HepG2 (cell line): ENCODE measurements at regions not wholly inside any gene's neighbourhood (a gene's known extent, or its start where the extent isn't known, plus 50 kb on each side); places are given as distances from the start of the nearest gene placed in this dataset.

ENCODE experiments used
- CTCF ChIP-seq: sonication (generic); formaldehyde crosslinking; IDR thresholded peaks from 2 replicates; pipeline ENCODE4 v1.5.0; 2020; ENCODE audit warnings: mild to moderate bottlenecking, missing genetic modification reagents, moderate library complexity
- DR1 ChIP-seq: sonication (generic); formaldehyde crosslinking; IDR thresholded peaks from 2 replicates; pipeline ENCODE4 v1.8.0; 2021; ENCODE audit warnings: mild to moderate bottlenecking, missing genetic modification reagents, inconsistent platforms
- MAFK ChIP-seq, 2 experiments: IDR thresholded peaks in 1 of 2; conservative IDR thresholded peaks in 1 of 2; 2 replicates each; pipeline ENCODE4 v1.6.1; 2011; ENCODE audit warnings: improper control_type of control experiment in 2 of 2, low read length in 2 of 2
- REST ChIP-seq, 2 experiments: IDR thresholded peaks; 2 replicates each; pipeline ENCODE4 v1.6.1; 2011 to 2012; ENCODE audit warnings: low read length in 2 of 2, borderline replicate concordance in 1 of 2, low read depth in 1 of 2, mild to moderate bottlenecking in 1 of 2, moderate library complexity in 1 of 2
- ZSCAN30 ChIP-seq: sonication (generic); formaldehyde crosslinking; IDR thresholded peaks from 2 replicates; pipeline ENCODE4 v1.5.0; 2020; ENCODE audit warnings: mild to moderate bottlenecking, missing genetic modification reagents

GRCh38 chr4:185892165-185892564 is 80.2 kb upstream of the SORBS2 start:
- TF ChIP-seq DR1 (no peak), MAFK (conservative IDR thresholded peaks at IDR 0.05 in 1 of 2, IDR thresholded peaks at IDR 0.05 in 1 of 2; ENCODE audit: low read length in 2 of 2) (no peak), REST (IDR thresholded peaks at IDR 0.05; ENCODE audit: borderline replicate concordance in 1 of 2, low read depth in 1 of 2, low read length in 2 of 2) (no peak), ZSCAN30 (CRISPR knock-in tag) (no peak), CTCF (no peak)
